GM19452 (cell line): ENCODE measurements at regions not wholly inside any gene's neighbourhood (a gene's known extent, or its start where the extent isn't known, plus 50 kb on each side); places are given as distances from the start of the nearest gene placed in this dataset.
"Not testable (repeated sequence)": the region's sequence is repeated elsewhere in the genome, so short reads cannot be mapped to it uniquely, and the experiment has no call there.

Experiments
- ATAC-seq: cut with Tn5 transposase; IDR thresholded peaks from one replicate; pipeline ENCODE4 v1.9.1; 2021; ENCODE audit not compliant: unreplicated experiment

DNA sequence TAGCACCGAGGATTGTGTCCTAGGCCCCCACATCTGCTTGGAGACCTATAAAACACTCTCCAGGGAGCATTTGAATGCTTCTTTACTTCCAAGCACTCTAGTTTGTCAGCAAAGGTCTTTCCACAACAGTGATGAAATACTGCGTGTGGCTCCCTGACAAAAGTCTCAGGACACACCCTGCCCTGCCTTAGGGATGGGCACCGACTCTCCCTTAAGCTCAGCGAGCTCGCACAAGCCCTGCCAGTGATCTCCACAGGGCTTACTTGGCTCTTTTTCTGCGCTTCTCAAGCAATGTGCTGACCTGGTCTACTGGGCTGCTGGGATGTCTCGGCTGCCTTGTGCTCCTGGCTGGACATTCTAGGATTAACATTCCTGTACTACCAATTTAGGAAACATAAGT is 84.3 kb upstream of the MPP7 start:
- ATAC-seq = no peak

DNA sequence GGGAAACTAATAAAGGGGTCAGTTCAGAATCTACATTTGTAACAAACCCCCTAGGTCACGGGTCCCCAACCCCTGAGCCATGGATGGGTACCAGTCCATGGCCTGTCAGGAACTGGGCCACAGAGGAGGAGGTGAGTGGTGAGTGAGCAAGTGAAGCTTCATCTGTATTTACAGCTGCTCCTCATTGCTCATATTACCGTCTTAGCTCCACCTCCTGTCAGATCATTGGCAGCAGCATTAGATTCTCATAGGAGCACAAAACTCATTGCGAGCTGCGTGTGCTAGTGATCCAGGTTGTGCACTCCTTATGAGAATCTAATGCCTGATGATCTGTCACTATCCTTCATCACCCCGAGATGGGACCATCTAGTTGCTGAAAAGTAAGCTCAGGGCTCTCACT is 88.4 kb upstream of the MPP7 start:
- ATAC-seq = no peak

DNA sequence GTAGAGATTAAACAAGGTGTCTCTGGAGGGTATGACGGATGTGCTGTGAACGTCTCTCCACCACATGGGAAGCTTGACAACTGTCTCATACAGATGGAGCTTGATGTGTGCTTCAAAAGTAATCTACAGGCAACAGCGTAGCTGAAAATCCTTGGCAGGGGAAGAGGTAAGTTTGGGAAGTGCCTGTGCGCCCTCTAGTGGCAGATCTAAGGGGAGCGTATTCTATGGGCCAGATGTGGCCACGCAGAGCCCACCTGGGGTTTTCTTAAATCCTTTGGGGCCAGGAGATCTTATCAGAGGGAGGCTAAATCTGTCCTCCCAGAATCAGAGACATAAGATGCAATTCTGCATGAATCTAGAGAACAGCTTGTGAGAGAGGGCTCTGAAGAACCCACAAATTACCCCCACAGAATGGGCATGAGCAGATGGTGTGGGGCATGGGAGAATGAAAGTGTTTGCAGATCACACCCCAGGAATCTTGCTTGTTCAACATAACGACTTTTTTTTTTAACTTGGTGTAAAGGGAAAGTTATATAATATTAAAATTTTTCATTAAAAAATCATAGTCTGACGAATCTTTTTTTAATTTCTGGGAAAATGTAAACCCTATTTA is 91.2 kb upstream of the MPP7 start:
- ATAC-seq = peak; percentile 69

DNA sequence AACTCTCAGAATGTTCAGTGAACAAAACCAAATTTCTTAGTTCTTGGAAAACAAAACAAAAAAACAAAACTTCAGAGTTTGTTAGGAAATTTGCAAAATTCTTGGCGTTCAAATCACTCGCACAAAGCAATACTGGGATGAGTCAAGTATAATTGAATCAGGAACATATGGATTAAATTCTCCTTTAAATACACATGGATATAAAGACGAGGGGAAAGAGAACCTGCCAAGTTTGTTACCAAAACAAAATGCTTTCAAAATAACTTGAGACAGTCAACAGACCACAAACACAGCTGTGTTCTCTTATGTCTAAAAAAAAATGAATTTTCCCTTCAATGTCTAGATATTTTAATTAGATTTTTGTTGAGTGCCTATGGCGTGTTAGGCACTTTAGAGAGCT is 93.5 kb upstream of the MPP7 start:
- ATAC-seq = no peak

DNA sequence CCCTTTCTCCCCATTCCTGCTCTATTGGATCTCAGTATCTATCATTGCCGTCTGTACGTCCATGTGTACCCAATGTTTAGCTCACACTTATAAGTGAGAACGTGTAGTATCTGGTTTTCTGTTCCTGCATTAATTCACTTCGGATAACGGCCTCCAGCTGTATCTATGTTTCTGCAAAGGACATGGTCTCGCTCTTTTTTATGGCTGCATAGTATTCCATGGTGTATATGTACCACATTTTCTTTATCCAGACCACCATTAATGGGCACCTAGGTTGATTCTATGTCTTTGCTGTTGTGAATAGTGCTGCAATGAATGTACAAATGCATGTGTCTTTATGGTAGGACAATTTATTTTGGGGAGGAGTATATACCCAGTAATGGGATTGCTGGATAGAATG is 94.4 kb upstream of the MPP7 start:
- ATAC-seq = no peak

DNA sequence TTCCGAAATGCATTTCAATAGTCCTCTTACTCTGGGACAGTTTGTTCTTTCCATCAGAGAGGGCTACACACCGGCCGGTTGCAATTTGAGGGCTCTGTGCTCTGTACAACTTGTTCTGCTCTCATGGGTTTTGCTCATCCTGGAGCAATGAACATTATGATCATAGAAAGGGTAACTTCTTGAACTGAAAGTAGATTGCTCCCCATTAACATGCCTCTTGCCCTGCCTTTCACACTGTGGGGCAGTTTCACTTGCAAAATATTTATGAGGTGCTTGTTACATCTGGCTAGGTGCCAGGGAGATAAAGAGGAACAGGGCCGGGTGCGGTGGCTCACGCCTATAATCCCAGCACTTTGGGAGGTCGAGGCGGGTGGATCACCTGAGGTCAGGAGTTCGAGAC is 97.3 kb upstream of the MPP7 start:
- no peak for ATAC-seq

DNA sequence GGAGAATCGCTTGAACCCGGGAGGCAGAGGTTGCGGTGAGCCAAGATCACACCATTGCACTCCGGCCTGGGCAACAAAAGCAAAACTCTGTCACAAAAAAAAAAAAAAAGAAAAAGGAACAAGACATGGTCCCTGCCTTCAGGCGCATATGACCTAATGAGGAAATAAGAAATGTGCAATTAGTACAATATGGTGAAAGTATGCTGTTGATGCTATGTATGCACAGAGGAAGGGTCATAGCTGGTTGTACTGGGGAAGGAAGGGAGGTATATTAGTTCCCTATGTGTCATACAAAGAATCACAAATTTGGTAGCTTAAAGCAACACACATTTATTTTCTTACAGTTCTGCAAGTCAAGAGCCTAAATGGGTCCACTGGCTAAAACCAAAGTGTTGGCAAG is 97.8 kb upstream of the MPP7 start:
- no peak for ATAC-seq

DNA sequence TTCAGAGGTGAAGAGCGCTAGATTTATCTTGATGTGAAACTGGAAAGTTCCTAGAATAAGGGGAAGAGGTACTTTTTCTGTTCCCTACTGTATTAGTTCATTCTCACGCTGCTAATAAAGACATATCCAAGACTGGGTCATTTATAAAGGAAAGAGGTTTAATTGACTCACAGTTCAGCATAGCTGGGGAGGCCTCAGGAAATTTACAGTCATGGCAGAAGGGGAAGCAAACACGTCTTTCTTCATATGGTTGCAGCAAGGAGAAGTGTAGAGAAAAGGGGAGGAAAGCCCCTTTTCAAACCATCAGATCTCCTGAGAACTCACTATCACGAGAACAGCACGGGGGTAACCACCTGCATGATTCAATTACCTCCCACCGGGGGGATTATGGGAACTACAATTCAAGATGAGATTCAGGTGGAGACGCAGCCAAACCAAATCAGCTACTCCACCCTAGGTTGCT is 99.8 kb upstream of the MPP7 start:
- ATAC-seq = not testable (repeated sequence)

DNA sequence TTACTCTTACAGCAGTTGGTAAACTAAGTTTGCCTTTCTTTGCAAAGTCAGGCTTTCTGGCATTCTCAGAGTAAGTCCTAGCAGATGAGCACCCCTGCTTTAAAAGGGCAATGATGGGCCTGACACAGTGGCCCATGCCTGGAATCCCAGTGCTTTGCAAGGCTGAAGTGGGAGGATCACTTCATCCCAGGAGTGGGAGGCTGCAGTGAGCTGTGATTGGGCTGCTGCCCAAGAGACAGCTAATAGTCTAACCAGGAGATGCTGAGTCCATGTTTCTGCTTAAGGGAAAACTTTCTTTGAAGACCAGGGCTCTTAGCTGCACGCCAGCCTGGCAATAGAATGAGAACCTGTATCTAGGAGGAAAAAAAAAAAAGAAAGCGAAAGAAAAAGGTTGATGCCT is 100.2 kb upstream of the MPP7 start:
- ATAC-seq = no peak

DNA sequence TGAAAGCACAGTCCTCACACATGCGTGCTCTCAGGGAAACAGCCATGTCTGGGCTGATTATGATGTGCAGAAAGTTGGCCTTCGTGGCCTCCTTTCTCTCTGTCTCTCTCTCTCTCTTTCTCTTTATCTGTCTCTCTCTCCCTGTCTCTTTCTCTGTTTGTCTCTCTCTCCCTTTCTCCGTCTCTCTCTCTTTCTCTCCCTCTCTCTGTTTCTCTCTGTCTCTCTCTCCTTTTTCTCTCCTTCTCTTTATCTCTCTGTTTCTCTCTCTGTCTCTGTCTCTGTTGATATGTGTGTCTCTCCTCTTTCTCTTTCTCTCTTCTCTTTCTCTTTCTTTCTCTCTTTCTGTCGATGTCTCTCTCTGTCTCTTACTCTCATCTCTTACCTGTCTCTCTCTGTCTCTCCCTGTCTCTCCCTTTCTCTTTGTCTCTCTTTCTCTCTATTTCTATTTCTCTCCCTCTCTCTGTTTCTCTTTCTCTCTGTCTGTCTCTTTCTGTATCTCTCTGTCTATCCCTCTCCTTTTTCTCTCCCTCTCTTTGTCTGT is 105.4 kb upstream of the MPP7 start:
- no peak for ATAC-seq

DNA sequence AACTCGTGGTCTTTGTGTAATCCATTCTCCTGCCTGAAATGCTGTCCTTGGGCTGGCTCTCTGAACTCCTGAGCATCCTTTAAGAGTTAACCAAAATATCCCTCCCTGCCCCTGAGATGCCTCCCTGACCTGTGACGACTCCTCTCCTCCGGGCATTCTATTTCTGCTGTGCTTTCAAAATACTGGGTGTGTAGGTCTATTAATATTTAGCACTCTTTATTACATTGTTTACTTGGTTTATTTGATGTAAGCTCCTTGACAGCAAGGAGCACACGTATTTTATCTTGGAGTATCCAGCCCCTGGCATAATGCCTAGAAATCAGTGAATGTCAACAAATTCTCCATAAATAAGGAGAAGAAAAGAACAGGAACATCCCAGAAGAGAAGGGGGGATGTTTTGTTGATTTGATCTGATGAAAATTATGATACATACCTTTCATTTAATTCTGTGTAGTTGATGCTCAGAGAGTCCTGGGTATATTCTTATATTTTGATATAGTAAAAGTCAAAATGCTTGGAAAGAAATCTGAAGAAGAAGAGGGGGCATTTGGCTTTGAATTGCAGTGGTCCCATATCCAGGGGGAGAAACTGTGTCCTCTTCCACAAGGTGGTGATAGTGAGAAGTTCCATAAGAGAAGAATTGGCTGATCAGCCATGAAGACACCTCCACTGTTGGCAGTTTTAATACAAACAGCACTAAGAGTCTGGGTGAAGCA is 107.7 kb upstream of the MPP7 start:
- ATAC-seq = no peak

DNA sequence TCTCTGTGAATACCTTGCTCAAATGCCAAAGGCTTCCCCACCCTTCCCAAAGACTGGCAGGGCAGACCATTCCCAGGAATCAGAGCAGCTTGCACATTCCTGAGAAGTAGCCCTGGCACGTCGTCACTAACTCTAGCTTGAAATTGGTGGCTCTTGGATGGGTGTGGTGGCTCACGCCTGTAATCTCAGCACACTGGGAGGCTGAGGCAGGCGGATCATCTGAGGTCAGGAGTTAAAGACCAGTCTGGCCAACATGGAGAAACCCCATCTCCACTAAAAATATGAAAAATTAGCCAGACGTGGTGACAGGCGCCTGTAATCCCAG is 108.2 kb upstream of the MPP7 start:
- no peak for ATAC-seq

DNA sequence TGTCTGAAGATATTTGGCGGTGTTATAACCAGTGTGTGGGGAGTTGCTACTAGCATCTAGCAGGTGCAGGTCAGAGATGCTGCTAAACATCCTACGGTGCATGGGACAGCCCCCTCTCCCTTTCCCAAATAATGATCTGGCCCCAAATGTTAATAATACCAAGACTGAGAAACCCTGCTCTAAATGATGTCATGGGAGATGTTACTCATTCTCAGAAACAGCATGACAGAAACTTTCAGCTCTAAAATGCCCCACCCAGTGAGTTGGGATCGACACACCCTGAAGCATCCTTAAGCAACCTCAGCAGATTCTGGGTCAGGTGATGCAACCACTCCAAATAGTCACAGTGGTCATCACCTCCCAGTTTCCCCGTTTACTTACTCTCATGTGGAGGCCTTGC is 108.8 kb upstream of the MPP7 start:
- ATAC-seq = no peak

DNA sequence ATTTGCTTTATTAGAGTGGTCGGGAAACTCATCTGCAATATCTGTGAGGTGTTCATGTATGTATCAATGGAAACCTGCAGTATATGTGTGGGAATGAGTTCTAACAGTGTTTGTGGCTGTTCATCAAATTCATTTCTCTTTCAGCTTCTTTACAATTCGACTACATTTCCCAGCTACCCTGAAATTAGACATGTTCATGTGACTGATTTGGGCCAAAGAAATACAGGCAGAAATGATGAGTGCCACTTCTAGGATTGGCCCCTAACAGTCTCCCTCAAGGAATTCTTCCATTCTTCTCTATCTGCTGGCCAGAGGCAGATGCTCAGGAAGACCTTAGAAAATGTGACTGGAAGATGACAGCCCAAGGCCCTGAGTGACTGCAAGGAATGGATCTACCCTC is 114.8 kb upstream of the WAC start:
- no peak for ATAC-seq

DNA sequence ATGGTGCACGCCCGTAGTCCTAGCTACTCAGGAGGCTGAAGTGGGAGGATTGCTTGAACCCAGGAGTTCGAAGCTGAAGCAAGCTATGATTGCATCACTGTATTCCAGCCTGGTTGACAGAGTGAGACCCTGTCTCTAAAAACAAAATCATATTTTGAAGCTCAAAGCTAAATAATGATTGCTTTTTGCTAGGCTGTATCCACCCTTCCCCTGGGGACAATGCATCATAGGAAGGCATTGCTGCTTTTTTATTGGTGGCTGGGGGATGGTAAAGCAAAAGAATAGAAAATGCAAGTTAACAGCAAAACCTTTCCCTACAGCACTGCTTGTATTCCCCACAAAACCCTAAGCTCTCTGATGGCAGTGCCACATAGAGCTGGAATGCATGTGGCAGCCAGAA is 107.5 kb upstream of the WAC start:
- ATAC-seq = no peak

DNA sequence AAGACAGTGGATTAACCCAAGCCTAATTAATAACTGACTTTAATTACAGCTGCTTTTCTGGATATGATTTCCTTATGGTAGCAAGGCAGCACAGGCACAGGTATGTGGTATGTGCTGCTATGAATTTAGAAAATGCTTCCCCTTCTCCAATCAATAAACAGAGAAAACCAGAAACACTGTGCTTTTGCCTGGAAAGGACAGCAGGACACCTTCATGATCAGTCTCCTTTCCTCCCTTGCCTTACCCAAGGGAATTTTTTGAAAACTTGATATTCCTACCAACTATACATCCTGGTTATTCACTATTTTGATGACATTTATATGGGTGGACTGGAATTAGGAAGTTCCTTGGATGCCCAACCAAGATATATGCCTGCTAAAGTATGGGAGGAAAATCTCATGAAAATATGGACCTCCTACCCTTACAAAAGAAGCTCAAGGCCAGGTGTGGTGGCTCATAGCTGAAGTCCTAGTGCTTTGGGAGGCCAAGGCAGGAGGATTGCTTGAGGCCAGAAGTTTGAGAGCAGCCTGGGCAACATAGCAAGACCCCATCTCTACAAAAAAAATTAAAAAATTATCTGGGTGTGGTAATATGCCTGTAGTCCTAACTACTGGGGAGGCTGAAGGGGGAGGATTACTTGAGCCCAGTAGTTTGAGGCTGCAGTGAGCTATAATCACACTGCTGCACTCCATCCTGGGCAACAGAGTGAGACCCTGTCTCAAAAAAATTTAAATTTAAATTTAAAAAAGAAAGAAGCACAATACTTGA is 106.3 kb upstream of the WAC start:
- no peak for ATAC-seq

DNA sequence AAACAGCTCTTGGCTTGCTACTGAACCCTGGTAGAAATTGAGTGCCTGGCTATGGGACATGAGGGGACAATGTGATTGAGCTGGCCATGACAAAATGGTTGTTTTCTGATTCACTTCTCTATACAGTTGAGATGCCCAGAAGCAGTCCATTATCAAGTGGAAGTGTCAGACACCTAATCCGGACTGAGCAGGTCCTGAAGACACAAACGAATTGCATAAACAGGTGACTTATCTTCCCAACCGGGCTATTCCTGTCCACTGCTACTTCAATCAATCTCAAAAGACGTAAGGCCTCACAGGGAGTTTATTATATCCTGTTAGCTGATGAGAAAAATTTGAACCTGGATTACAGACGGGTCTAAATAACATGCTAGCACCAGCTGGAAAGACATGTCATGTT is 105.5 kb upstream of the WAC start:
- no peak for ATAC-seq

DNA sequence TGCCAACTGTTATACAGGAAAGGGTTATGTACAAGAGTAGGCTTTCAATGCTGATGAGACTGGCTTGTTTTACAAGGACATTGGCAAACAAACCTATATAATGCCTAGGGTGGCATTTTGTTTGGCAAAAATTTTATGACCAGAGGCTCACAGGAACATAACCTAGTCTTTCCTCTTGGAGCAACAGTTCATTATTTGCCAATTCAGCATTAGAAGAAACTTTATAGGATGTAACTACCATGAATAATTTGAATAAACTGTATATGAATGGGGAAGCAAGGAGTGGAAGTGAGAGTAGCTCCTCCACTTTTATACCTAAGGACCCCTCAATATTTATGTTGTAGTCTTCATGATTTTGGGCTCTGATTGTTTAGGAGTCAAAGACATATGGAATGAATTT is 103.9 kb upstream of the WAC start:
- no peak for ATAC-seq

DNA sequence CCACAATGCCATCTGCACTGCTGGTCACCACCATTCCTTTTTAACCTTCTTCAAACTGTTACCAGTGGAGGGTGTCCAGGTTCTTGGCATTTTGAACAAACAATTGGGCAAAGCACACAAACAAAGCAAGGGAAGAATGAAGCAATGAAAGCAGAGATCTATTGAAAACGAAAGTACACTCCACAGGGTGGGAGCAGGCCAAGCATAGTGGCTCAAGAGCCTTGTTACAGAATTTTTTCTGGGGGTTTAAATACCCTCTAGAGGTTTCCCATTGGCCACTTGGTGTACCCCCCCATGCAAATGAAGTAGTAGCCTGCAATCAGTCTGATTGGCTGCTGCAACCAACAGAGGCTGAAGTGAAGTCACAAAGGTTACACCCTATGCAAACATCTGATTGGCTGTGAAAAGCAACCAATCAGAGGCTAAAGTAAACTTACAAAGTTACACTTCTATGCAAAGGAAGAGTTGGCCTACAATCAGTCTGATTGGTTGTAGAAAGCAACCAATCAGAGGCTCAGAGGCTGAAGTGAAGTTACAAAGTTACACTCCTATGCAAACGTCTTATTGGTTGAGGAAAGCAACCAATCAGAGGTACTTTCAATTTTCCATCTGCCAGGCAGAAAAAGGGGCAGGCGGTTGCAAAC is 103.2 kb upstream of the WAC start:
- ATAC-seq = no peak

DNA sequence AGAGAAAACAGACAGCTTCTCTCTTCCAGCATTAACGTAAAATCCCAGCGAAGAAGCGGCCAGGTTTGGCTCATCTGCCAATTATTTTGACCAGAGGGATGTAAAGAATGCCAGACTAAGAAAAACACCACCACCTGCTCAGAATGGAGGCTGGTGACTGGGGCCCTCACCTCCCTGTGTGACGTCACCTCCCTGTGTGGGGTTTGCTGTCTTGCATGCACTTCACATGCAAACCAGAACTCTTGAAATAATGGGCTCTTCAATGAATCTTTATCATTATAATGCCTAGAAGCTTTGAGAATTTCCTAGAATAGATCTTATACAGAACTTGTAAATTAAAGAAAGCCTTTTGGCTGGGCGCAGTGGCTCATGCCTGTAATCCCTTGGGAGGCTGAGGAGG is 101.8 kb upstream of the WAC start:
- ATAC-seq = no peak

DNA sequence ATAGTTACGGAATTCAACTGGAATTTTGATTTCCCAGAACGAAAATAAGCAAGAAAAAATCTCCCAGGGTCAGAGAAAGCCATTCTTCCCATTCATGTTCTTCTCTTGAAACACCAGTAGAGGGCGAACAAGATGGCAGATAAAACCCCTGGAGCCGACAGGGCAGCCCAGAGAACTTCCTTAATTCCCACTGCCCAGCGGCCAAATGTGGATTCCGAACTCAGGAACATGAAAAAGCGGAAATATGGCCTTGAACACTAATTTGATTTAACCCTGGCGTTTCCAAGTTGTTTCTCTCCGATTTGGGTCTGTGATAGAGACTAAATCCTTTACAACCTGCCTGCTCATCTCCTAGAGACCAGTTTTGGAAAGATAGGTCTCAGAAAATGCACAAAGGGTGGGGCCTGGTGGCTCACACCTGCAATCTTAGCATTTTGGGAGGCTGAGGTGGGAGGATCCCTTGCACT is 100.7 kb upstream of the WAC start:
- ATAC-seq = no peak

DNA sequence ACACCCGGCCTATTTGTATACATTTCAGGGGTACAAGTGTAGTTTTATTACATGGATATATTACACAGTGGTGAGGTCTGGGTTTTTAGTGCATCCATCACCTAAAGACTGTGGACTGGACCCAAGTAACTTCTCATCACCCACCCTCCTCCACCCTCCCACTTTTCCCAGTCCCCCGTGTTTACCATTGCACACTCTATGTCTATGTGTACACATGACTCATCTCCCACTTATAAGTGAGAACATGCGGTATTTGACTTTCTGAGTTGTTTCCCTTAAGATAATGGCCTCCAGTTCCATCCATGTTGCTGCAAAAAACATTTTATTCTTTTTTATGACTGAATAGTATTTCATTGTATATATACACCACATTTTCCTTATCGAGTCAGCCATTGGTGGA is 98.9 kb upstream of the WAC start:
- no peak for ATAC-seq
